NCI-H1105 treated with DMSO at 0.1 percent for 48 hours (cell line): ENCODE measurements at regions not wholly inside any gene's neighbourhood (a gene's known extent, or its start where the extent isn't known, plus 50 kb on each side); places are given as distances from the start of the nearest gene placed in this dataset.

ENCODE experiments used
- DNase-seq: peaks from one replicate; lab custom pipeline; 2025; lab: John Stamatoyannopoulos, UW

- peak; percentile 30 for DNase-seq
These were observed 313.2 kb downstream of the PIK3C3 start for GRCh38 chr18:42268186-42268725.

DNA sequence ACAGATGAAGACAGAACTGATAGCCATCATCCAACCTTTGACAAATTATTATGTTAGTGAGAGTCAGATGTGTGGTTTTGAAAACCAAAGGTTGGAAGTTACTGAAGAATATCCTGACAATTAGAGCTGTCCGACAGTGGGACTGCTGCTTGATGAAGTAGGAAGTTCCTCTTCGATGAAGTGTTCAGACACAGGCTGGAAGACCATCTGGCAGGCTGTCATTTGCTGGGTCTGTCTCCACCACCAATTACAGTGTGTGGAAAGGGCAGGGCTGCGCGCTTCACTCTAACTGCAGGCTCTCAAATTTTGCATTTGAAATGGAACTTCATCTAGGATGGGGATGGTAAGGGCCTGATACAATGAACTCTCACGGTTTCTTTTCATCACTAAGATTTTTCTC lies 313.8 kb downstream of the PIK3C3 start:
- no peak for DNase-seq

GRCh38 chr18:42271647-42272414 lies 316.8 kb downstream of the PIK3C3 start:
- DNase-seq, result no peak

- peak; percentile 46 for DNase-seq
These were observed 319.6 kb downstream of the PIK3C3 start for GRCh38 chr18:42274488-42275137.

DNA sequence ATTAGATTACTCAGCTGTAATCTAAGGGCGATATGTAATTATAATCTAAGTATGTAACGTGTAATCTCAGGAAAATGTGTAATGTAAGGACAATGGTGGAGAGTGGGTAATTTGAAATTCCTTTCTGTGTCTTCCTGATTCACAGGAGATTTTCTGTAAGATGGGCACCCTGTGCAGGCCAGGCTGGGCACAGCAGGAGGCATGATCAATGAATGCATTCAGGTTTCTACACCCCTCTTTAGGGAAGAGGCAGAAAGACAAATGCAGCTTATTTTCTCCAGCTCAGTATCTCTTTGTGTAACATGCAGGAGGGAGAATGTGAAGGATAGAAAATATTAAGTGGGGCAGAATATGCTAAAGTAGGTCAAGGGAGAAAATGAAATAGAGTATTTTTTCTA lies 320.1 kb downstream of the PIK3C3 start:
- no peak for DNase-seq

DNA sequence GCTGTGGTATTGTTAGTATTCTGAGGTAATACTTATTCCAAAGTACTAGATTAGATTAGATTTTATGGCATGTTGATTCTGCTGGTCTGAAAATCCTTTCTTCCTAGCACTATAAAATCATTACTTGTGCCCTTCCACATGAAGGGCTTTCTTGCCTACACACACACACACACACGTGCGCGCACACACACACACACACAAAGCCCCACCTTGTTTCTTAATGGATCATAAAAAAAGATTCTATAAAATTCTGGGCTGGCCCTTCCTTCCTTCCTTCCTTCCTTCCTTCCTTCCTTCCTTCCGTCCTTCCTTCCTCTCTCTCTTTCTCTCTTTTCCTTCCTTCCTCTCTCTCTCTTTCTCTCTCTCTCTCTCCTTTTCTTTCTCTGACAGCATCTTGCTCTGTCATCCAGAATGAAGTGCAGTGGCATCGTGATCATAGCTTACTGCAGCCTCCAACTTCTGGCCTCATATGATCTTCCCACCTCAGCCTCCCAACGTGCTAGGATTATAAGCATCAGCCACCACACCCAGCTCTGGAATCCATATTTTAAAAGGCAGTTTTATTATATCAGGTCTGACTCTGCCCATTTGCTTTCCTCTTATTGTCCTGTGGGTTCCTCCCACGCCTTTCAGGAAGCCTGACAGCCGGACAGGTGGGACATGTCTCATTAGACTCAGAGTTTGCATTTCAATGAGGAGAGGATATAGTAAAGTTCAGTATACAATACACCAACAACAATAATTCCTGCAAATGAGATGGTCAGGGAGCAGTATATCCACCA lies 321.1 kb downstream of the PIK3C3 start:
- DNase-seq, result no peak

DNA sequence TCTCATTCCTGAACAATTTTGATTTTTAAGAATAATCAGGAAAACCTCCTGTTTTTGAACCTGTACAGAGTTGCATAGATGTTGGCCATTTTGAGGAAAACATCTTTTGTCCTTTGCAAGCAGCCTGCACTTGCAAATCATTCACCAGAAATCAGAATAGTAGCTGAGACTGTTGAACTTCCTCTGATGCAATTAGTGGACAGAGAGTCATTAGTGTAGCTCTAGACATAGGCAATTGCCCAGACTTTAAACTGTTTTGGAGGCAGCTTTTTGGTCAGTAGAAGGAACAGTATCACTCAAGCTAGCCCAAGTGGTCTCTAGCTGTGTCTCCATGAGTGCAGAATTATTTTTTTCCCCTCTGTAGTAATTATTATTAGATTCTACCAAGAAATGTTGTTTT lies 326.1 kb downstream of the PIK3C3 start:
- no peak for DNase-seq

GRCh38 chr18:42281851-42282250 lies 326.8 kb downstream of the PIK3C3 start:
- DNase-seq, result no peak

GRCh38 chr18:42287047-42287446 lies 332.0 kb downstream of the PIK3C3 start:
- DNase-seq, result no peak

DNA sequence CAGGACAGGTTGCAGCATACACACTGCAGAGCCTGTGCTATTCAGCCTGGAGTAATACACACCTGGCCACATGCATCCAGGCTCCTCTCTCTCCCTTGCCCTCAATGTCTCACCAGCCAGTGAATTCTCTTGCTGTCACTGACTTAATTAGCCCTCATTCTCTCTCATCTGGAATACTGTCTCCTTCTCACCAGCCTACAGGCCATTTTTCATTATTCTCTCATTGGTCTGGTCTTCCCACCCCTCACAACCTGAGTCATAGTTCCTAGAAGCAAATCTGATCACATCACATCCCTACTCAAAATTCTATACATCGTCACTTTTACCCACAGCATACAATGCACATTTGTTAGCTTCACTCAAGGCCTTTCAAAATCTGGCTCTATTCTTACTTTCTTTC lies 333.1 kb downstream of the PIK3C3 start:
- DNase-seq, result no peak

DNA sequence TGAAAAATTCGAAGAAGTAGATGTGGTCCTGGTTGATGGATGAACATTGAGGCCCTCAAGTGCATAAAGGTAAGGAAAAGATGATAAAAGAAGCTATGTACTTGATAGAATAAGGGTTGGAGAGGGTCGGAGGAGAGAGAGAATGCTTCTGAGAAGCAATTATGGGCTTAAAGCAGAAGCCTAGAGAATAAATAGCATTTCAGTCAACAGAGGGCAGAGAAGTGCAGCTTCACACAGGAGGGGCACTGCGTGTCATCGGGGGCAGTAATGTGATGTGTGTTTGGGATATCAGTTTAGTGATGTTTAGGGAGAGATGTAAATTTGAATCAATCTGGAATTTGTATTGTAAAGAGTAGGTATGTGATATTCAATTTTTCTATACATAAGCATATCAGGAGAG lies 334.5 kb downstream of the PIK3C3 start:
- no peak for DNase-seq

DNA sequence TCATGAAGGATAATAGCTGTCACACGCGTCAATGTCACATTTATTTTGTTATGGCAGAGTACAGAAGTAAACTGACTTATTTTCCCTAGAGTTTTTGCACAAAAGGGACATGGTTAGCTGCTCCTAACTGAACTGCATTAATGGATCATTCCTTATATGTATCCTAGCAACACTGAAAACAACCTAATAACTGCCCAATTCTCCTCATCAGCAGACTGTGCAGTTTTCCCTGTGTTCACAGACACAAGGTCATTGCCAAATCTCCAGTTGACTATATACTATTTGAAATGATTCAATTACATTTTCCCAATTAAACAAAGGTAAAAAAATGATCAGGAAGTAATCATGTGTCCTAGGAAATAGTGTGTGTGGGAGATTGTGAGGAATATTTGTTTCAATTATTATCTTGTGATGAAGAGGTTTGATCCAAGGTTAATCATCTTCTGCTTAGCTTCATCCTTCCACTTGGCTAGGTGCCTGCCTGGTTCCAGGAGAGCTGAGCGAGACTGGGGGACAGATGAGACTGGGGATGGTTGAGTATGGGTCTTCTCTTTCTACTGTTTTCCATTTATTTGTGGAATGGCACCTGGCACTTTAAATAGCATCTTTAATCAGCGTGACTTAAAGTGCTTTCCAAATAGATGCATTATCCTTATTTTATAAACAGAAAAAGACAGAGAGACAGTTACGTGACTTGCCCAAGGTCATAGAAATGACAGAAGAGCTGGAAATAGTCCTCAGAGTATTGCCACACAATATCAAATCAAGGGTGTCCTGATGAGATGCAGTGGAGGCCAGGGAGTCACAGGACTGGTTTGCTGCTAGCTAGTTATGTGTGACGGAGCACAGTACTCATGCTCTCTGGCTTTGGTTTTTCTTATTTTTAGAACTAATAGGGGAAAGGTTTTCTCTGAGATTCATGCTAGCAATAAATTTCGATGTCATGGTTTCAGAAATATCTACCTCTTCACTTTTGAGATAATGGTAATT lies 335.6 kb downstream of the PIK3C3 start:
- DNase-seq, result peak; percentile 15

- no peak for DNase-seq
These were observed 337.6 kb downstream of the PIK3C3 start for GRCh38 chr18:42292654-42293053.

DNA sequence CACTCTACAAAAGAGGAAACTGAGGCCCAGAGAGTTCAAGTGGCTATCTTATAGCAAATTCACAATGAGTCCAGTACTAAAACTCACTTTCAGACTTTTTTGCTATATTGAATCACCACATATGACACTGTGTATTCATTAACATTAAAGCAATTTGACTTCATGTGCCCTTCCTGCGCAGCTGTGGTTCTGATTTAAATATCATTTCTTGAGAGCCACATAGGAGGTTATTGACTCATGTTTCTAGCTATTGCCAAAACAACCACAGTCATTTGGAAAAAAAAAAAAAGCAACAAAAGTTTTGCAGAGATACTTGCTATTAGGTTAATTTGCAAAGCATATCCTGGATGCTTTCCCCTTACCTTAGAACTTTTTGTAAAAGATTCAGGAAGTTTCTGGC lies 341.2 kb downstream of the PIK3C3 start:
- no peak for DNase-seq

GRCh38 chr18:42296723-42297122 lies 341.7 kb downstream of the PIK3C3 start:
- DNase-seq, result no peak

DNA sequence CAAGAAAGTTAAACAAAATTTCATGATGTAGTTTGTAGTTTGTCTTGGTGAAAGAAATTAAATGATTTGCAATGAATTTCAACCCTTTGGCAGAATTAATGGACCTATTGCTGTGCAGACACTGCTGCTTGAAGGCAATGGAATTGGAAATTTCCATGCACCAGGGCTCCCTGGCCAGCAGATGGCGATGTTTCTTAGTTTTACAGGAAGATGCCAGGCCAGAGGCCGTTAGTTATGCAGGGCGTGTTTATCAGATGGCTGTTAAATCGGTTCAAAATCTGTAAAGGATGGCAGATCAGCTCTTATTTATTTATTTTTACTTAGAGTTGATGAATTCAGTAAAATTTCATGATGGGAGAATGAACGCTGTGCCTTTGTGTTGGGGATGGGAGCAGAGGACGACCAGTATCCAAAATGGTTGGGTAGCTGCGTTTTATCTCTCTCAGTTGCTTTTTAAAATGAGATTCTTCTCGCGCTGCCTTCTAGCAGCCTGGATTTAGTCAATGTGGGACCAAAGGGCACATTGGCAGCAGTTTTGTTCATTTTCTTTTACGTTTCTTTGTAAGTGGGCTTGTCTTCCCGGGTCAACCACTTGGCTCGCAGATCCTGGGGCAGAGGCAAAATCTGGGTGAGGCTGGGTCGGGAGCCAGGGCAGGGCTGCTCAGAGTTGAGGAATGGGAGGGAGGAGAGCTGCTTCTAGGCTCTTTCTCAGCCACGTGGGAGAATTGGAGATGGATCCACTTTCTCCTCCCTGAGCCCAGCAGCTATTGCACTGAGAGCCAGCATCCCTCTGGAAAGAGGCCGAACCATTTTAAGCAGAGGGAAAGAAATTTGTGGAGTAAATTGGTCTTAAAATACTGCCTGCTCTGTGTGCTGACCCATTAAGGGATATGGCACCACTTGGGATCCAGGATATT lies 344.0 kb downstream of the PIK3C3 start:
- DNase-seq, result peak; percentile 82

DNA sequence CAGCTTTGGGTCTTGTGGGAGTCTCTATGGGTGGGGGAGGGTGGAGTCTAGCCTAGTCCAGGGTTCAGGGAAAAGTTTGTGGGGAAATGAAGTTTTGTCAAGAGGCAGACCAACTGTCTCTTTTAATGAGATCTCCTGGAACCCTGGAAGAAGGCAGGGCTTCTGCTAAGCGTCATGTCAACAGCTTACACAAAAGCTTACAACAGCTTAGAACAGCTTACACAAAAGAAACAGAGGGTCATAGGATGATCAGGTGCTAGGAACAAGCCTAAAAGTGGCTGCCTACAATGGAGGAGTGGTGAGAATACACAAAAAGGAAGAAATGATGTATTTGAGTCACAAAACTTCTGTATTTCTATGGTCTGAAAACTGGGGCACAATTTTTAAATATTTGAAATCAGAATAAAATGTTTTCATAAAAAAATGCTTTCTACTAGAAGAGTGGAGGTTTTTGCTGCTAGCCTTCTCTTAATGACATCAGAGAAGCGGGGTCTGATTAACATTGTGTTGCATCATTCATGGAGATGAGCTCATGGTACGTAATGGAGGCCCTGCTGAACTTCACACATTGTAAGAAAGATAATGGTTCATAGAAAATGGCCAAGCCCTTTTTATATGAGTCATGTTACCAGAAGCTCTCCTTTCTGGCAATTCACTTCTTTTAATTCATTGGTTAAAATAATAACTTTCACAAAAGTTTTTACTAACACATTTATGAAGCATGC lies 351.0 kb downstream of the PIK3C3 start:
- no peak for DNase-seq

DNA sequence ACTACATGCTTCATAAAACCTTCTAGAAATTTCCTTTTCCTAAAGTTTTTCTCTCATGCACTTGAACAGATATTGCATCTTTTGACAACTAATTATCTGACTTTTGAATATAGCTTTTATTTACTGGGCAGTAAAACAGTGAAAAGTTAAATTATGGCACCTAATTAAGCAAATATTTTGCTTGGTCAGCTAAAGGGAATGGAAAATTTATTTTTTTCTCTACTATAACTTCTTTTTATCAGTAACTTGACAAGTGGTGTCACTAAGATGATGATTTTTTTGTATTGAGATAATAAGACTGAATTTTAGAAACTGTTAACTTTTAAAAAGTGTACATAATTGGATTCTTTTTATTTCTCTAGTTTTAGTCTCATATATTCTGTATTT lies 351.6 kb downstream of the PIK3C3 start:
- DNase-seq, result no peak

- no peak for DNase-seq
These were observed 355.9 kb downstream of the PIK3C3 start for GRCh38 chr18:42310956-42311355.

DNA sequence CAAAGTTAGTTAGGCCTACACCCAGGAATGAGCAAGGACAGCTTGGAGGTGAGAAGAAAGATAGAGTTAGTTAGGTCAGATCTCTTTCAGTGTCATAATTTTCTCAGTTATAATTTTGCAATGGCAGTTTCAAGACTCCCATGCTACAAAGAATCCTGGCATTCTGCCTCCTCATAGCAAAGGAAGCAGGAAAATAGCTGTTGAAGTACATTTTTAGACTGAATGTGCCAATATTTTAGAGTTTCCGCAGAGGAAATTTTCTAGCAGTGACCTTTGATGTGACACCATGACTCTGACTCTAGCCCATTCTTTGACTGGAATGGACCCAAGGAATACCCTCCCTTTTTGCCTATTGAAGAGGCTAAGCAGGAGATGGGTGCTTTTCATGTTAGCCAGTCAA lies 371.7 kb downstream of the PIK3C3 start:
- no peak for DNase-seq
